Panc1 (cell line): ENCODE measurements at regions not wholly inside any gene's neighbourhood (a gene's known extent, or its start where the extent isn't known, plus 50 kb on each side); places are given as distances from the start of the nearest gene placed in this dataset.
"Not testable (repeated sequence)": the region's sequence is repeated elsewhere in the genome, so short reads cannot be mapped to it uniquely, and the experiment has no call there.

ENCODE experiments used
- ATAC-seq: fragments of 200-7000 bp; cut with Tn5 transposase; 2 replicates; pipeline ENCODE4 v1.9.1; 2020; ENCODE audit warnings: mild to moderate bottlenecking, moderate library complexity
- BruUV-seq: library from RNA; stranded (reverse); fragments of 400-500 nt; replicated peaks from 2 replicates; lab custom pipeline; 2021; lab: Mats Ljungman, UMichigan
- CTCF ChIA-PET: fragments of 300-600 bp; sonication (Branson Sonifier 250); formaldehyde crosslinking; loops from one replicate; lab custom pipeline; 2022; ENCODE audit warnings: antibody characterized with exemption; lab: Charles Lee
- POLR2A ChIA-PET: fragments of 300-600 bp; sonication (Branson Sonifier 250); formaldehyde crosslinking; loops from one replicate; lab custom pipeline; 2022; ENCODE audit warnings: antibody characterized with exemption; lab: Charles Lee
- DNase-seq: peaks from one replicate; pipeline ENCODE4 v3.0.0-alpha.2; 2010; ENCODE audit warnings: low read depth, low spot score
- H3K27ac ChIP-seq: 2 replicates; pipeline ENCODE4 v1.5.1; 2011; ENCODE audit warnings: mild to moderate bottlenecking, low read length, inconsistent platforms
- H3K27me3 ChIP-seq: fragments of 200-500 bp; sonication (Bioruptor generic); 2 replicates; pipeline ENCODE4 v1.6.0; 2014; ENCODE audit warnings: low read length, inconsistent platforms; ENCODE audit not compliant: control insufficient read depth, insufficient read depth
- H3K36me3 ChIP-seq: fragments of 200-500 bp; sonication (Bioruptor generic); 2 replicates; pipeline ENCODE4 v1.5.1; 2014; ENCODE audit warnings: inconsistent platforms, mild to moderate bottlenecking, low read length, moderate library complexity; ENCODE audit not compliant: control insufficient read depth, insufficient read depth
- H3K4me1 ChIP-seq: 2 replicates; pipeline ENCODE4 v1.5.1; 2011; ENCODE audit warnings: inconsistent platforms, mild to moderate bottlenecking, low read length, moderate library complexity; ENCODE audit not compliant: control insufficient read depth, insufficient read depth
- H3K4me3 ChIP-seq, 2 experiments: 2 replicates each; pipeline ENCODE4 v1.5.1; 2011 to 2012; ENCODE audit warnings: low read depth in 2 of 2, low read length in 2 of 2, mild to moderate bottlenecking in 2 of 2, inconsistent platforms in 1 of 2, moderate library complexity in 1 of 2
- H3K9me3 ChIP-seq: fragments of 200-500 bp; sonication (Bioruptor generic); 2 replicates; pipeline ENCODE4 v1.5.1; 2014; ENCODE audit warnings: low read depth, mild to moderate bottlenecking, inconsistent platforms, low read length, moderate library complexity; ENCODE audit not compliant: control insufficient read depth, insufficient read depth
- CTCF ChIP-seq: fragments of 450-650 bp; IDR thresholded peaks from 2 replicates; pipeline ENCODE4 v1.5.1; 2017; ENCODE audit warnings: mild to moderate bottlenecking
- POLR2AphosphoS5 ChIP-seq: IDR thresholded peaks from 2 replicates; pipeline ENCODE4 v1.6.1; 2012; ENCODE audit warnings: mild to moderate bottlenecking, low read depth, low read length, moderate library complexity
- REST ChIP-seq, 2 experiments: IDR thresholded peaks; 2 replicates each; pipeline ENCODE4 v1.6.1; 2011 to 2012; ENCODE audit warnings: low read depth in 2 of 2, control low read depth in 1 of 2, low read length in 1 of 2, mild to moderate bottlenecking in 1 of 2, moderate library complexity in 1 of 2; ENCODE audit not compliant: insufficient read depth in 1 of 2
- SIN3A ChIP-seq: IDR thresholded peaks from 2 replicates; pipeline ENCODE4 v1.6.1; 2012; ENCODE audit warnings: low read depth, mild to moderate bottlenecking, low read length, moderate library complexity, borderline replicate concordance; ENCODE audit not compliant: insufficient read depth
- TCF7L2 ChIP-seq: IDR thresholded peaks from 2 replicates; pipeline ENCODE4 v1.6.1; 2011; ENCODE audit warnings: mild to moderate bottlenecking, low read depth, low read length, inconsistent platforms
- in situ Hi-C: cut with HindIII; loops from 2 replicates; pipeline ENCODE4 v1.10.0; 2016; ENCODE audit warnings: low sequenced_read_pairs, low pct_unique_long_range_greater_than_20kb
- intact Hi-C: fragments of 100-400 bp; cut with micrococcal nuclease; formaldehyde crosslinking; loops from one replicate; pipeline ENCODE4 v1.10.0; 2022; ENCODE audit not compliant: unreplicated experiment

GRCh38 chr1:70785287-70785686, 262.3 kb downstream of the PTGER3 start:
- DNase-seq (no peak), ATAC-seq (no peak)
- no peaks in the 10 kb centered on the region for H3K27me3 ChIP-seq
- no peaks in the 10 kb centered on the region for H3K36me3 ChIP-seq
- ChIA-PET POLR2A (no interaction called here), CTCF (no interaction called here)
- intact Hi-C loops, result no loop called here
- in situ Hi-C loops, result no loop called here
- TF ChIP-seq REST (IDR thresholded peaks at IDR 0.05; ENCODE audit: insufficient read depth in 1 of 2, low read depth in 2 of 2, low read length in 1 of 2) (no peak), CTCF (no peak), POLR2AphosphoS5 (no peak), TCF7L2 (no peak), SIN3A (no peak)
- no peaks in the 10 kb centered on the region for H3K4me1 ChIP-seq
- H3K9me3 ChIP-seq, result no peaks in the 10 kb centered on the region
- no peak overlapping the region for H3K27ac ChIP-seq
- H3K4me3 ChIP-seq, result no peak overlapping the region
- no TSS peak for BruUV-seq

- ATAC-seq (no peak), DNase-seq (no peak)
- Histone ChIP-seq H3K4me3 (no peak overlapping the region), H3K9me3 (no peaks in the 10 kb centered on the region), H3K27ac (no peak overlapping the region), H3K27me3 (no peaks in the 10 kb centered on the region), H3K4me1 (no peaks in the 10 kb centered on the region), H3K36me3 (no peaks in the 10 kb centered on the region)
- TF ChIP-seq POLR2AphosphoS5 (no peak), CTCF (no peak), REST (IDR thresholded peaks at IDR 0.05; ENCODE audit: insufficient read depth in 1 of 2, low read depth in 2 of 2, low read length in 1 of 2) (no peak), TCF7L2 (no peak), SIN3A (no peak)
- intact Hi-C loops, result no loop called here
- POLR2A ChIA-PET, result no interaction called here
- in situ Hi-C loops, result no loop called here
- no TSS peak for BruUV-seq
- CTCF ChIA-PET, result no interaction called here
Observed at GRCh38 chr1:70790232-70790923, 257.2 kb downstream of the PTGER3 start.

GRCh38 chr1:70795064-70795463, 252.6 kb downstream of the PTGER3 start:
- ATAC-seq, in situ Hi-C loops, CTCF ChIA-PET, H3K27ac ChIP-seq, intact Hi-C loops, H3K9me3 ChIP-seq, DNase-seq, H3K4me3 ChIP-seq, H3K4me1 ChIP-seq, H3K27me3 ChIP-seq, BruUV-seq, H3K36me3 ChIP-seq, POLR2A ChIA-PET: not testable (repeated sequence)

GRCh38 chr1:70796298-70796697, 251.3 kb downstream of the PTGER3 start:
- H3K36me3 ChIP-seq, H3K9me3 ChIP-seq, intact Hi-C loops, POLR2A ChIA-PET, in situ Hi-C loops, H3K27ac ChIP-seq, H3K4me3 ChIP-seq, BruUV-seq, ATAC-seq, DNase-seq, H3K4me1 ChIP-seq, CTCF ChIA-PET, H3K27me3 ChIP-seq: not testable (repeated sequence)
